ENCODE measurements at regions not wholly inside any gene's neighbourhood (a gene's known extent, or its start where the extent isn't known, plus 50 kb on each side); places are given as distances from the start of the nearest gene placed in this dataset.

DNA sequence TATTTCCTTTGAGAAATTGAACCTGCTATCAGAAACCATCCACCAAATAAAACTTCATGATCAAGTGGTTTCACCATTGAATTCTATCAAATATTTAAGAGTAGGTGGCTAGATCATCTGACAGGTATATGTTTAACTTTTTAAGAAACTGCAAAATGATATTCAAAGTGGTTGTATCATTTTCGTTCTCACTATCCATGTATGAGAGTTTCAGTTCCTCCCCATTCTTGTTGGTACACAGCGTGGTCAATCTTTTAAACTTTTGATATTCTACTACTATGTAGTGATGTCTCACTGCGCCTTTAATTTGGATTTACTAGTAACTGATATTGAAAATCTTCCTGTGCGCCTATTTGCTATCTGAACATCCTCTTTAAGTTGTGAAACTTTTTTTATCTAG is 163.7 kb downstream of the CYB561 start:
- TF ChIP-seq, protein P1, sequence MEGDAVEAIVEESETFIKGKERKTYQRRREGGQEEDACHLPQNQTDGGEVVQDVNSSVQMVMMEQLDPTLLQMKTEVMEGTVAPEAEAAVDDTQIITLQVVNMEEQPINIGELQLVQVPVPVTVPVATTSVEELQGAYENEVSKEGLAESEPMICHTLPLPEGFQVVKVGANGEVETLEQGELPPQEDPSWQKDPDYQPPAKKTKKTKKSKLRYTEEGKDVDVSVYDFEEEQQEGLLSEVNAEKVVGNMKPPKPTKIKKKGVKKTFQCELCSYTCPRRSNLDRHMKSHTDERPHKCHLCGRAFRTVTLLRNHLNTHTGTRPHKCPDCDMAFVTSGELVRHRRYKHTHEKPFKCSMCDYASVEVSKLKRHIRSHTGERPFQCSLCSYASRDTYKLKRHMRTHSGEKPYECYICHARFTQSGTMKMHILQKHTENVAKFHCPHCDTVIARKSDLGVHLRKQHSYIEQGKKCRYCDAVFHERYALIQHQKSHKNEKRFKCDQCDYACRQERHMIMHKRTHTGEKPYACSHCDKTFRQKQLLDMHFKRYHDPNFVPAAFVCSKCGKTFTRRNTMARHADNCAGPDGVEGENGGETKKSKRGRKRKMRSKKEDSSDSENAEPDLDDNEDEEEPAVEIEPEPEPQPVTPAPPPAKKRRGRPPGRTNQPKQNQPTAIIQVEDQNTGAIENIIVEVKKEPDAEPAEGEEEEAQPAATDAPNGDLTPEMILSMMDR (IDR thresholded peaks at IDR 0.05) = no peak
- TF ChIP-seq POLR2A (IDR thresholded peaks at IDR 0.05) = no peak

Measured in uterus (tissue), 2 donors.